ENCODE measurements at regions not wholly inside any gene's neighbourhood (a gene's known extent, or its start where the extent isn't known, plus 50 kb on each side); places are given as distances from the start of the nearest gene placed in this dataset.

DNA sequence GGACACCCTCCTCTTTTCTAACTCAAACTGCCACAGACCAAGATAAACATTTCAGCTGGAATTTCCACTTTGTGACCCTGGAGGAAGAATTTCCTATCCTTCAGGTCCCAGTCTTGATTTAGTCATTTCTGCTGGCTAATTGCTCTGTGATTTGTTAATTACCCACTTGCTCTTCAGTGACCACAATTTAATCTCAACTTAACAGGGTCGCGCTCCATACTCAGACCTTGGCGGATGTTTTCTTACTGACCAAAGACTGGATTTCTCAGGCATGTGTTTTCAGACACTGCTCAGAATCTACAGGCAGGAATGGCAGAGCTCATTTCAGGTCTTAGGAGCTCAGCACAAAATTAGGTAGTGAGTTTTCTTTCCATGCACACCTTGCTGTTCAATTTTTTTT is 188.9 kb downstream of the ASMT start:
- TF ChIP-seq SPI1 (IDR thresholded peaks at IDR 0.05; ENCODE audit: borderline replicate concordance, low read depth): no peak
- no peak for TF ChIP-seq POLR2AphosphoS5 (IDR thresholded peaks at IDR 0.05; ENCODE audit: low read depth)
- TF ChIP-seq GABPA (IDR thresholded peaks at IDR 0.05; ENCODE audit: low read depth): no peak
- TF ChIP-seq, protein P1, sequence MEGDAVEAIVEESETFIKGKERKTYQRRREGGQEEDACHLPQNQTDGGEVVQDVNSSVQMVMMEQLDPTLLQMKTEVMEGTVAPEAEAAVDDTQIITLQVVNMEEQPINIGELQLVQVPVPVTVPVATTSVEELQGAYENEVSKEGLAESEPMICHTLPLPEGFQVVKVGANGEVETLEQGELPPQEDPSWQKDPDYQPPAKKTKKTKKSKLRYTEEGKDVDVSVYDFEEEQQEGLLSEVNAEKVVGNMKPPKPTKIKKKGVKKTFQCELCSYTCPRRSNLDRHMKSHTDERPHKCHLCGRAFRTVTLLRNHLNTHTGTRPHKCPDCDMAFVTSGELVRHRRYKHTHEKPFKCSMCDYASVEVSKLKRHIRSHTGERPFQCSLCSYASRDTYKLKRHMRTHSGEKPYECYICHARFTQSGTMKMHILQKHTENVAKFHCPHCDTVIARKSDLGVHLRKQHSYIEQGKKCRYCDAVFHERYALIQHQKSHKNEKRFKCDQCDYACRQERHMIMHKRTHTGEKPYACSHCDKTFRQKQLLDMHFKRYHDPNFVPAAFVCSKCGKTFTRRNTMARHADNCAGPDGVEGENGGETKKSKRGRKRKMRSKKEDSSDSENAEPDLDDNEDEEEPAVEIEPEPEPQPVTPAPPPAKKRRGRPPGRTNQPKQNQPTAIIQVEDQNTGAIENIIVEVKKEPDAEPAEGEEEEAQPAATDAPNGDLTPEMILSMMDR (IDR thresholded peaks at IDR 0.05; ENCODE audit: insufficient read depth, low read length): no peak
- TF ChIP-seq, protein P2, sequence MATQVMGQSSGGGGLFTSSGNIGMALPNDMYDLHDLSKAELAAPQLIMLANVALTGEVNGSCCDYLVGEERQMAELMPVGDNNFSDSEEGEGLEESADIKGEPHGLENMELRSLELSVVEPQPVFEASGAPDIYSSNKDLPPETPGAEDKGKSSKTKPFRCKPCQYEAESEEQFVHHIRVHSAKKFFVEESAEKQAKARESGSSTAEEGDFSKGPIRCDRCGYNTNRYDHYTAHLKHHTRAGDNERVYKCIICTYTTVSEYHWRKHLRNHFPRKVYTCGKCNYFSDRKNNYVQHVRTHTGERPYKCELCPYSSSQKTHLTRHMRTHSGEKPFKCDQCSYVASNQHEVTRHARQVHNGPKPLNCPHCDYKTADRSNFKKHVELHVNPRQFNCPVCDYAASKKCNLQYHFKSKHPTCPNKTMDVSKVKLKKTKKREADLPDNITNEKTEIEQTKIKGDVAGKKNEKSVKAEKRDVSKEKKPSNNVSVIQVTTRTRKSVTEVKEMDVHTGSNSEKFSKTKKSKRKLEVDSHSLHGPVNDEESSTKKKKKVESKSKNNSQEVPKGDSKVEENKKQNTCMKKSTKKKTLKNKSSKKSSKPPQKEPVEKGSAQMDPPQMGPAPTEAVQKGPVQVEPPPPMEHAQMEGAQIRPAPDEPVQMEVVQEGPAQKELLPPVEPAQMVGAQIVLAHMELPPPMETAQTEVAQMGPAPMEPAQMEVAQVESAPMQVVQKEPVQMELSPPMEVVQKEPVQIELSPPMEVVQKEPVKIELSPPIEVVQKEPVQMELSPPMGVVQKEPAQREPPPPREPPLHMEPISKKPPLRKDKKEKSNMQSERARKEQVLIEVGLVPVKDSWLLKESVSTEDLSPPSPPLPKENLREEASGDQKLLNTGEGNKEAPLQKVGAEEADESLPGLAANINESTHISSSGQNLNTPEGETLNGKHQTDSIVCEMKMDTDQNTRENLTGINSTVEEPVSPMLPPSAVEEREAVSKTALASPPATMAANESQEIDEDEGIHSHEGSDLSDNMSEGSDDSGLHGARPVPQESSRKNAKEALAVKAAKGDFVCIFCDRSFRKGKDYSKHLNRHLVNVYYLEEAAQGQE (IDR thresholded peaks at IDR 0.05; ENCODE audit: insufficient replicate concordance, low read depth): no peak
- Histone ChIP-seq H3K4me3 (replicated peaks; ENCODE audit: insufficient read depth, low read length) (no peak overlapping the region), H3K27ac (replicated peaks) (no peak overlapping the region), H3K27me3 (ENCODE audit: insufficient read depth, poor library complexity, severe bottlenecking) (no peaks in the 10 kb centered on the region)
- no peak for DNase-seq (ENCODE audit: low read depth in 1 of 2, low spot score in 1 of 2)

DNA sequence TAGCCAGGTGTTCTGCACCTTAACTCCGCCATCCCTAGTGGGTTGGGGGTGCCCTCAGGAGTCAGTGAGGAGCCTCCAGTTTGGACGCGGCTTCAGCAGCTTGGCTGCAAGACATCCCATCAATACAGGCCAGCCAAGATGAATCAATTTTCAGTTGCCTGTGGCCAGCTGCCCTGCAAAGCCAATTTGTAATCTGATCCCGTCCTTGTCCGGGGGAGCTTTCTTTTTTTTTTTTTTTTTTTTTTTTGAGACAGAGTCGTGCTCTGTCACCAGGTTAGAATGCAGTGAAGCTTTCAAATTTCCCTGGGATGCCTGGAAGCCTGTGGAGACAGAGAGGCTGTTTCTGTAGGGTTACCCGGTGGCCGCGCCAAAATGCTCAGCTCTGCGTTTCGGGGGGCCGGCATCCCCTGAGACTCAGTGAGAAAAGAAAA is 192.5 kb downstream of the ASMT start:
- no peaks in the 10 kb centered on the region for H3K27me3 ChIP-seq (ENCODE audit: insufficient read depth, poor library complexity, severe bottlenecking)
- TF ChIP-seq, protein P2 (IDR thresholded peaks at IDR 0.05; ENCODE audit: insufficient replicate concordance, low read depth): no peak
- TF ChIP-seq POLR2AphosphoS5 (IDR thresholded peaks at IDR 0.05; ENCODE audit: low read depth) (no peak), GABPA (IDR thresholded peaks at IDR 0.05; ENCODE audit: low read depth) (no peak), SPI1 (IDR thresholded peaks at IDR 0.05; ENCODE audit: borderline replicate concordance, low read depth) (no peak)
- TF ChIP-seq, protein P1 (IDR thresholded peaks at IDR 0.05; ENCODE audit: insufficient read depth, low read length): no peak
- no peak for DNase-seq (ENCODE audit: low read depth in 1 of 2, low spot score in 1 of 2)
- H3K27ac ChIP-seq (replicated peaks): no peak overlapping the region
- no peak overlapping the region for H3K4me3 ChIP-seq (replicated peaks; ENCODE audit: insufficient read depth, low read length)

DNA sequence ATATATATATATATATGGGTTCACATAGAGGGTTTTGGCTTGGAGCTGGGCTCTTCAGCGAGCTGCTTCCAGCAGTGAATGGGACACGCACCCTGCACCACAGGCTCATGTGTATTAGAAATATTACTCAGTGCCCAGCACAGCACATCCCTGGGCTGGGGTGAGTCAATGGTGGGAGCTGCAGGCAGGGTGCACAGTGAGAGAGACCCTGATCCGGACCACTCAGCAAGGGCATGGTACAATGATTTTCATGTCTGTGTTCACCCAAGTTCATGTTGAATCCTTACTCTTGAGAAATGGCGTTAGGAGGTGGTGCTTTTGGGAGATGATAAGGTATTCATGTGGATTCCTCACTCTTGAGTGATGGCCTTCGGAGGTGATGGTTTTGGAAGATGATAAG is 194.7 kb downstream of the ASMT start:
- H3K27me3 ChIP-seq (ENCODE audit: insufficient read depth, poor library complexity, severe bottlenecking): no peaks in the 10 kb centered on the region
- no peak for DNase-seq (ENCODE audit: low read depth in 1 of 2, low spot score in 1 of 2)
- TF ChIP-seq, protein P1 (IDR thresholded peaks at IDR 0.05; ENCODE audit: insufficient read depth, low read length): no peak
- TF ChIP-seq POLR2AphosphoS5 (IDR thresholded peaks at IDR 0.05; ENCODE audit: low read depth) (no peak), GABPA (IDR thresholded peaks at IDR 0.05; ENCODE audit: low read depth) (no peak), SPI1 (IDR thresholded peaks at IDR 0.05; ENCODE audit: borderline replicate concordance, low read depth) (no peak)
- TF ChIP-seq, protein P2 (IDR thresholded peaks at IDR 0.05; ENCODE audit: insufficient replicate concordance, low read depth): no peak

More for the DNA sequence above, 194.7 kb downstream of the ASMT start:
- H3K27ac ChIP-seq (replicated peaks): no peak overlapping the region
- H3K4me3 ChIP-seq (replicated peaks; ENCODE audit: insufficient read depth, low read length): no peak overlapping the region
